PFSK-1 (cell line): ENCODE measurements at regions not wholly inside any gene's neighbourhood (a gene's known extent, or its start where the extent isn't known, plus 50 kb on each side); places are given as distances from the start of the nearest gene placed in this dataset.

Experiments used
- POLR2AphosphoS5 ChIP-seq: IDR thresholded peaks from 2 replicates; pipeline ENCODE4 v1.6.1; 2012; ENCODE audit warnings: low read depth, mild to moderate bottlenecking, control low read depth, low read length, moderate library complexity
- TAF1 ChIP-seq: IDR thresholded peaks from 2 replicates; pipeline ENCODE4 v1.6.1; 2012; ENCODE audit warnings: low read length, control low read depth, borderline replicate concordance; ENCODE audit not compliant: insufficient read depth

- TF ChIP-seq POLR2AphosphoS5 (no peak), TAF1 (no peak)
Observed at GRCh38 chr1:60196026-60196425, 122.5 kb upstream of the C1orf87 start.
